GM12878 (cell line): ENCODE measurements at regions not wholly inside any gene's neighbourhood (a gene's known extent, or its start where the extent isn't known, plus 50 kb on each side); places are given as distances from the start of the nearest gene placed in this dataset.

ENCODE experiments used
- ATAC-seq: fragments of 200-7000 bp; cut with Tn5 transposase; 3 replicates; pipeline ENCODE4 v1.9.1; 2020; ENCODE audit warnings: mild to moderate bottlenecking, moderate library complexity
- BruUV-seq: library from RNA; stranded (reverse); fragments of 400-500 nt; replicated peaks from 2 replicates; lab custom pipeline; 2021; lab: Mats Ljungman, UMichigan
- CTCF ChIA-PET: fragments of 300-600 bp; sonication (Branson Sonifier 250); formaldehyde crosslinking; extraction: SDS; loops from one replicate; lab custom pipeline; 2021; ENCODE audit warnings: inconsistent platforms; lab: Yijun Ruan, JAX
- POLR2A ChIA-PET: fragments of 350-600 bp; formaldehyde crosslinking; extraction: SDS; loops from one replicate; lab custom pipeline; 2021; ENCODE audit warnings: inconsistent platforms; lab: Charles Lee
- RAD21 ChIA-PET: fragments of 300-600 bp; sonication (Branson Sonifier 250); formaldehyde crosslinking; loops from one replicate; lab custom pipeline; 2023; ENCODE audit warnings: antibody characterized with exemption; ENCODE audit not compliant: unreplicated experiment; lab: Charles Lee
- SMC1A ChIA-PET: fragments of 300-600 bp; sonication (Branson Sonifier 250); formaldehyde crosslinking; loops from one replicate; lab custom pipeline; 2023; ENCODE audit not compliant: unreplicated experiment, uncharacterized antibody; lab: Charles Lee
- DNase-seq: peaks from one replicate; pipeline ENCODE4 v3.0.0-alpha.2; 2011; ENCODE audit warnings: low read depth, low spot score
- FAIRE-seq: peaks from 3 replicates; lab custom pipeline; 2011; peaks lifted over from hg19 to GRCh38; lab: Jason Lieb, UNC
- H2AFZ ChIP-seq: 2 replicates; pipeline ENCODE4 v1.6.0; 2011; ENCODE audit warnings: low read depth, low read length, control low read depth; ENCODE audit not compliant: control insufficient read depth
- H3K27ac ChIP-seq: 2 replicates; pipeline ENCODE4 v1.5.1; 2011; ENCODE audit warnings: control low read depth; ENCODE audit not compliant: control insufficient read depth, insufficient read depth
- H3K27me3 ChIP-seq, 2 experiments: replicated peaks in 1 of 2; 2 replicates each; pipeline versions ENCODE4 v1.6.0 to v1.6.1; 2011; ENCODE audit warnings: low read length in 1 of 2; ENCODE audit not compliant: control insufficient read depth in 2 of 2, insufficient read depth in 2 of 2
- H3K36me3 ChIP-seq, 2 experiments: 2 replicates each; pipeline ENCODE4 v1.5.1; 2011; ENCODE audit warnings: low read length in 1 of 2; ENCODE audit not compliant: control insufficient read depth in 2 of 2, insufficient read depth in 2 of 2
- H3K4me1 ChIP-seq: 2 replicates; pipeline ENCODE4 v1.6.1; 2011; ENCODE audit warnings: mild to moderate bottlenecking, low read length, moderate library complexity, mixed read lengths; ENCODE audit not compliant: control insufficient read depth, insufficient read depth
- H3K4me2 ChIP-seq: 2 replicates; pipeline ENCODE4 v1.6.0; 2011; ENCODE audit warnings: control low read depth; ENCODE audit not compliant: control insufficient read depth, insufficient read depth
- H3K4me3 ChIP-seq: fragments of 200-600 bp; sonication (generic); 2 replicates; pipeline ENCODE4 v1.5.1; 2016
- H3K79me2 ChIP-seq: 2 replicates; pipeline ENCODE4 v1.6.0; 2011; ENCODE audit warnings: low read length; ENCODE audit not compliant: control insufficient read depth, insufficient read depth
- H3K9ac ChIP-seq: 2 replicates; pipeline ENCODE4 v1.8.0; 2011; ENCODE audit warnings: low read length, control low read depth, mixed read lengths; ENCODE audit not compliant: control insufficient read depth, insufficient read depth
- H3K9me3 ChIP-seq: replicated peaks from 3 replicates; pipeline ENCODE4 v1.5.1; 2011; ENCODE audit warnings: mild to moderate bottlenecking, low read length; ENCODE audit not compliant: control insufficient read depth, insufficient read depth
- H4K20me1 ChIP-seq: 2 replicates; pipeline ENCODE4 v1.6.0; 2011; ENCODE audit not compliant: control insufficient read depth, insufficient read depth
- CHD1 ChIP-seq: IDR thresholded peaks from 2 replicates; pipeline ENCODE4 v1.6.1; 2012; ENCODE audit warnings: low read depth, low read length, improper control_type of control experiment
- CREB1 ChIP-seq: IDR thresholded peaks from 2 replicates; pipeline ENCODE4 v1.6.1; 2012; ENCODE audit warnings: low read depth, mild to moderate bottlenecking, inconsistent platforms
- PAX5 ChIP-seq: IDR thresholded peaks from 2 replicates; pipeline ENCODE4 v1.6.1; 2011; ENCODE audit warnings: low read depth, low read length, borderline replicate concordance
- PML ChIP-seq: IDR thresholded peaks from 2 replicates; pipeline ENCODE4 v1.6.1; 2012; ENCODE audit warnings: low read length, inconsistent platforms
- WGBS: methylation state at CpG from one replicate; pipeline ENCODE4 v1.1.6; 2016; ENCODE audit warnings: low lambda C conversion rate; ENCODE audit not compliant: insufficient replicate concordance, insufficient coverage; ENCODE audit errors: missing lambda C conversion rate; 5-methylcytosine and 5-hydroxymethylcytosine counted together
- in situ Hi-C: fragments of 300-500 bp; cut with MboI; formaldehyde crosslinking; loops from 9 replicates; pipeline ENCODE4 v1.14.3; 2018; ENCODE audit warnings: mixed read lengths
- intact Hi-C: fragments of 100-400 bp; cut with micrococcal nuclease; formaldehyde crosslinking; loops from one replicate; pipeline ENCODE4 v1.14.2; 2022; ENCODE audit not compliant: unreplicated experiment

DNA sequence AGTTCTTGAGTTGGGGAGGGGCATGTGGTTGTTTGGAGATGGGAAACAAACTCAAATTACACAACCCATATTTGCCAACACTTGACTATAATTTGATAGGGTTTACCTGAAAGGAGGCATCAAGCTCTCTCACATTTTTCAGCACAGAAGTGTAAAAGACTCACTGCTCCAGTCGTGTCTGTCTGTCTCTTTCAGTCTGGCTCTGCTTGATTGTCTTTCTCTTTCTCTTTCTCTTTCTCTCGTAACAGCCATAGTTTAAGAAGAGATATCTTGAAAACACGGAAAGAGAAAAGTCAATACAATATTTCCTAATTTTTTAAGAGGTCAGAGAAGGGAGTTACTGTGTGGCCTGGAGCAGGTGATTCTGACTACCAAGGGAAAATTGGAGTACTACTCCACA, 413.6 kb upstream of the CXorf51A start:
- FAIRE-seq, result no peak
- SMC1A ChIA-PET, result no interaction called here
- no peaks in the 10 kb centered on the region for H3K9me3 ChIP-seq

DNA sequence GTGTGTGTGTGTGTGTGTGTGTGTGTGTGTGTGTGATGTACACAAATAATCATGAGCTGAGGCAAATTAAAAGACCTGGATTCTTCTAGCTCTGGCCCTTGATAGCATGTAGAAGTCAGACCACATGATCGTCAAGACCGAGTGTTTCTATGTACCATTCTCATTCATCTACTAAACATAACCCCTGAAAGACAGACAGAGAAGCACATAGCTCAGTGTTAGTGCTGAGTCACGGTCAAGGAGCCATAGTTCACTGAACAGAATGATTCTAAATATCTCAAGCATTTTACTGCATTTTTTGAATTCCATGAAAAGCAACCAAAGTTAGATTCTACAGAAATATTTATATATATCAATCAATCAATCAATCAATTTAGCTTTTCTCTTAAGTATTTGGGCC, 412.3 kb upstream of the CXorf51A start:
- ChIA-PET POLR2A (no interaction called here), RAD21 (no interaction called here), SMC1A (no interaction called here), CTCF (no interaction called here)
- H3K4me2 ChIP-seq, result no peak overlapping the region
- intact Hi-C loops, result no loop called here
- FAIRE-seq (no peak), DNase-seq (no peak), ATAC-seq (no peak)
- no peaks in the 10 kb centered on the region for H4K20me1 ChIP-seq
- no peaks in the 10 kb centered on the region for H3K27me3 ChIP-seq
- WGBS, result 47% methylated on average over 3 of the region's 3 CpGs
- no peak overlapping the region for H3K27ac ChIP-seq
- H3K9ac ChIP-seq, result no peak overlapping the region
- no peaks in the 10 kb centered on the region for H3K79me2 ChIP-seq
- BruUV-seq, result no TSS peak
- H3K4me1 ChIP-seq, result no peaks in the 10 kb centered on the region
- TF ChIP-seq CHD1 (no peak), PAX5 (no peak), CREB1 (no peak)
- H3K4me3 ChIP-seq, result no peak overlapping the region
- no peaks in the 10 kb centered on the region for H3K9me3 ChIP-seq
- in situ Hi-C loops, result no loop called here
- H3K36me3 ChIP-seq, result no peaks in the 10 kb centered on the region
- no peak overlapping the region for H2AFZ ChIP-seq

More for the DNA sequence above, 413.6 kb upstream of the CXorf51A start:
- no peak for TF ChIP-seq PML
- no peaks in the 10 kb centered on the region for H3K36me3 ChIP-seq
- no peak overlapping the region for H2AFZ ChIP-seq
- in situ Hi-C loops (no loop called here), intact Hi-C loops (no loop called here)
- POLR2A ChIA-PET, result no interaction called here
- no peaks in the 10 kb centered on the region for H3K79me2 ChIP-seq
- no peak overlapping the region for H3K4me3 ChIP-seq
- no peak for ATAC-seq
- no peak for DNase-seq
- 4% methylated on average over 2 of the region's 3 CpGs for WGBS
- no peak overlapping the region for H3K27ac ChIP-seq
- no peaks in the 10 kb centered on the region for H4K20me1 ChIP-seq
- RAD21 ChIA-PET, result no interaction called here
- CTCF ChIA-PET, result no interaction called here
- no peak overlapping the region for H3K4me2 ChIP-seq
- no TSS peak for BruUV-seq
- no peaks in the 10 kb centered on the region for H3K4me1 ChIP-seq
- no peaks in the 10 kb centered on the region for H3K27me3 ChIP-seq
- no peak overlapping the region for H3K9ac ChIP-seq
